Posterior vena cava (tissue), 2 donors: ENCODE measurements at regions not wholly inside any gene's neighbourhood (a gene's known extent, or its start where the extent isn't known, plus 50 kb on each side); places are given as distances from the start of the nearest gene placed in this dataset.

Source experiments
- DNase-seq: peaks from one replicate; pipeline ENCODE4 v3.0.0-alpha.2; 2020; ENCODE audit warnings: low spot score
- intact Hi-C, 2 donors: fragments of 100-400 bp; cut with DNase I; formaldehyde crosslinking; loops; one replicate each; pipeline versions ENCODE4 v1.14.1 to v1.14.2; 2022 to 2023
- donor health status: DM: yes; HTN: yes; CAD: no.
- donor health status: DM: yes; HTN: yes; CAD: no.

DNA sequence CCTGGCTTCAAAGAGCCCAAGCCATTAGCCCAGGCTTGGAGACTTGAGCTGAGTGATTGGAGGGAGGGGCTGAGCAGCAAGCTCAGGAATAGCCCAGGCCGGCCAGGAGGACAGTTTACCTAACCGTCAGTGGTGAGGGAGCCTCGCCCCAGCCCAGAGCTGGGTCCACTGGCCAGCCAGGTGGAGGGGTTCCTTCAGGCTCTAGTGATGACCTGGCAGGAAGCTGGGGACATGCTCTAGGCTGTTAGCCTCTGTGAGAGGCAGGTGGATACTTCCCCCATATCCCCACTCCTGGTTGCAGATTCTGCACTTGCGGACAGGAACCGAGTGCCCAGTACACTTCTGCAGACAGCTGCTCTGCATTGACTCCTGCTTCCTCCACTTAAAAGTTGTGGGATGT is 61.2 kb upstream of the ANTXRL start:
- peak; percentile 43 for DNase-seq
- intact Hi-C loops, result no loop called here

GRCh38 chr10:46226232-46226631 is 60.6 kb upstream of the ANTXRL start:
- intact Hi-C loops, result no loop called here
- peak; percentile 73 for DNase-seq

GRCh38 chr10:46226900-46227558 is 59.8 kb upstream of the ANTXRL start:
- peak; percentile 68 for DNase-seq
- intact Hi-C loops, result no loop called here

DNA sequence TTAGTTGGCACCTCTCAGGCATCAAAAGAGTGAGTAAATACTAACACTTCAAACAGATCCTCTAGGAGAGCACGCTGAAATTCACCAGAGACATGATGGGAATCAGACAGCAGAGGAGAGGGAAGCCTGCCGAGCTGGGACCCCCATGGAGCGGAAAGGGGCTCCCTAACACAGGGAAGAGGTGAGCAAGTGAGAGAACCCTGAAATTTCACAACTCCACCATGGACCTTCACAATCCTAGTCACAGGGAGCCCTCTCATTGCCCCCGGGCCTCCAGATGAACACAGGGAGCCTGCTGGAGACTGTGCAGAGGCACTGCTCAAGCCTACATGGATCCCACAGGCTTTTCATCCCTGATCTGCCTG is 59.2 kb upstream of the ANTXRL start:
- DNase-seq, result peak; percentile 32
- intact Hi-C loops, result no loop called here

DNA sequence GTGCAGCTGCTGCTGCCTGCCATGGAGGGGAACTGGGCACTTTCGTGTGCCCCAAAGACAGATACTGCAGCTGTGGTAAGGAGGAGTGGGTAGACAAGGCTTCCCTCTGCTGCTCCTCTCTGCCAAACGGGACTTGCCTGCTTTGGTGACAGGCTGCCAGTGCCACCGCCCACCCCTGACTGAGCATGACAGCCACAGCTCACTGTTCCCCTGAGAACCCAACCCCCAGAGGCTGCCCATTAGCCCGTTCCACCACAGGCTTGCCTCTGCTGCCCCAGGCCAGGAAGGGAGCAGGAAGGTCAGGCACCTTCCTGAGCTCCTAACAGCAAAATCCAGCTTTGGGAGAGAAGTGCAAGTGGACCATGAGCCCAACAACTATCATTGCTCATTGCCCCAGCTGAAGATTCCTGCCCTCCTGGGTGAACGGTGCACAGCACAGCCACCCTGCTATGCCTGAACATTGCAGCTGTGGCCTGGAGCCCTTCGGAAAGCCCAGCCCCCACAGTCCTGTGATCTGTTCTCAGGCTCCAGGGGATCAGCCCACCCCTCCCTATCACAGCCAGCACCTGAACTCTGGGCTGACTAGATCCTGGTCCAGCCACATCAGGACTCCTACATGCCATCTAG is 58.7 kb upstream of the ANTXRL start:
- peak; percentile 71 for DNase-seq
- intact Hi-C loops, result no loop called here

DNA sequence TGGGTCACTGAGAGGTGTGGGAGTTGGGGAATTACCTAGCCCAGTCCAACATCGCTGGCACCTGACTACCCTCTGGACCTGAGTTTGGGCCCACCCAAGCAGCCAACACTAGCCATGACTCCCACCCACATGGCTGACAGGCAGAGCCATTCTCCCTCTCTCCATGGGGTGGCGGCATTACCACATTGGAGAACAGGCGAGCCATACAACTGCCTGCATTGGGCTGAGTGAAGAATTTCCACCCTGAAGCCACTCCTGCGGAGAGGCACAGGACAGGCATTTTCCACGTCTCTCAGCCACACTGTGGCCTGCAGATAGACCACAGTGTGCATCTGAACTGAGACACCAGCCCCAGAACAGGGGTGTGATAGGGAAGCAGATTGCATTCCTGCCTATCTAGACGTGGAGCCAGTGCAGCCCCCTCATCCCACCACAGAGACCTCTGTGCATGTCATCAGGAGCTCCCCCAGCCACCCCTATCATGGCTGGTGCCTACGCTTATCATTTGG is 58.2 kb upstream of the ANTXRL start:
- DNase-seq, result peak; percentile 87
- intact Hi-C loops, result no loop called here

DNA sequence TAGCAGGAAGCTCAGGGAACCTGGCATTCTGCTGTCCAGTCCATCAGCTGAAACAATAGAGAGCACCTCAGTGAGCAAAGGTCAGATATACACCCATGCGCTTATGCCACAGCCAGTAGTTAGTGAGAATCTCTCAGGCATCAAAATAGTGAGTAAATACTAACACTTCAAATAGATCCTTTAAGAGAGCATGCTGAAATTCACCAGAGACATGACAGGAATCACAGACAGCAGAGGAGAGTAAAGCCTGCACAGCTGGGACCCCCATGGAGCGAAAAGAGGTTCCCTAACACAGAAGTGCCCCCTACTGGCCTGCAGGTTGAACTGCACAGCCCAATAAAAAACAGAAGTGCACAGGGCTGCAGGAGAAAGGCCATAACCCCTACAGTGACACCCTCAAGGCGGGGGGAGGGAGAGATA is 57.6 kb upstream of the ANTXRL start:
- intact Hi-C loops, result no loop called here
- peak; percentile 36 for DNase-seq

DNA sequence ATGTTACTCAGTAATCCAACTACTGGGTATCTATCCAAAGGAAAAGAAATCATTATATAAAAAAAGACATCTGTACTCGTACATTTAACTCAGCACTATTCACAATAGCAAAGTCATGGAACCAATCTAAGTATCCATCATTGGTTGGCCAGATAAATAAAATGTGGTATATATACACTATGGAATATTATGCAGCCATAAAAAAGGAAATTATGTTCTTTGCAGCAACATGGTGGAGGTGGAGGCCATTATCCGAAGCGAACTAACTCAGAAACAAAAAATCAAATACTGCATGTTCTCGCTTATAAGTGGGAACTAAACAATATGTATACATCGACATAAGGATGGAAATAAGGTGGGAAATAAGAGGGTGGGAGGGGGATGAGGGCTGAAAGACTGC is 56.2 kb upstream of the ANTXRL start:
- intact Hi-C loops, result no loop called here
- no peak for DNase-seq

GRCh38 chr10:46231087-46231486 is 55.7 kb upstream of the ANTXRL start:
- intact Hi-C loops, result no loop called here
- peak; percentile 57 for DNase-seq

GRCh38 chr10:46232084-46232483 is 54.7 kb upstream of the ANTXRL start:
- DNase-seq, result peak; percentile 24
- intact Hi-C loops, result no loop called here

DNA sequence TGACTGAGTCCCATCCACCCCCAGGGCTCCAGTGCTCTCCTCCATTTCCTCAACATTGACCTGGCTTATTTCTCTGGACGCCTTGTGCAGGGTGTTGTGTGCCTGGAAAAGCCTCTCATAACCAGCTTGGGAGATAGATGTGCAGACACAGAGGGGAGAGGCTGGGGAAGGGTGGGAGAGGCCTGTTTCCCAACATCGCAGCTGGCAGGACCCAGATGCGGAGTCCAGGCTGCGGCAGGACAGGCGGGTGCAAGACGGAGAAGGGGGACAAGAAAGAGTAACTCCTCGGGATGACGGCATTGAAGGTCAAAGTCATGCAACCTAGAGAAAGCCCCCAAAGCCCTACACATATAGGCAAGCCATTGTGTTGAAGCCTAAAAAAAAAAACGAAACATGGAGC is 54.1 kb upstream of the ANTXRL start:
- intact Hi-C loops, result no loop called here
- peak; percentile 29 for DNase-seq

DNA sequence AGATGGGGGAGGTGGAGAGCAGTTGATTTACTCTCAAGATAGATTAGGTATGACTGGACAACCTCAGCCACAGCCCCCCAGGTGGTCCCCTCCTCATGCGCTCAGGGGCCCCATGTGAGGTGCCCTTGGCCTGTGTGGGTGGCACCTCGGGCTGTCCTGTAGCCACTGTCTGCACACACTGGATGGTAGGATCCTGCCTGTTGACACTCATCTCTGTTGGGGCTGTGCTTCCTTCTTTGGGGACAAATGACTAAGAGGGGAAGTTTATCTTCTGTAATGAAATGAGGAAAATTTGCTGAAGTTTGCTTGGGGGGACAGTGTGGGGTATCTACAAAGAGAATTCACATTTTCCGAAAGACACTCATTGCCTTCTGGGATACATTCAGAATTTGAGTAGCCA is 53.6 kb upstream of the ANTXRL start:
- intact Hi-C loops, result no loop called here
- DNase-seq, result peak; percentile 23

DNA sequence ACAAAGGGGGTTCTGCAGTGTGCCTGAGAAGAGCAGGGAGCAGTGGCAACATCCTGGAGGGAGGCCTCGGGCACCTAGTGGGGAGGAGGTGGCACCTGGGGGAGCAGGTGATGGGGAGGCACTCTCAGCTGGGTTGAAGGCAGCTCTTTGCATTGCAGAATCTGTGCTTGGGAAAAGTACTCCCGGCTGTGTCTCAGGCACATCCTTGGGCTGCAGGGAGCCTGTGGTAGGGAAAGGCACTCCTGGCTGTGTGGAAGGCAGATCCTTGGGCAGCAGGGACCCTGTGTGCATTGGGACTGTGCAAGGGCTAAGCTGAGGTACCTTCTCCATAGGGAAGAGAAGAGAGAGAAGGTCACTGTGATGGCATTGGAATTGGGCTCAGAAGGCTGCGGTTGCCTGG is 52.8 kb upstream of the ANTXRL start:
- DNase-seq, result peak; percentile 31
- intact Hi-C loops, result no loop called here

GRCh38 chr10:46234431-46235060 is 52.3 kb upstream of the ANTXRL start:
- intact Hi-C loops, result no loop called here
- peak; percentile 36 for DNase-seq

DNA sequence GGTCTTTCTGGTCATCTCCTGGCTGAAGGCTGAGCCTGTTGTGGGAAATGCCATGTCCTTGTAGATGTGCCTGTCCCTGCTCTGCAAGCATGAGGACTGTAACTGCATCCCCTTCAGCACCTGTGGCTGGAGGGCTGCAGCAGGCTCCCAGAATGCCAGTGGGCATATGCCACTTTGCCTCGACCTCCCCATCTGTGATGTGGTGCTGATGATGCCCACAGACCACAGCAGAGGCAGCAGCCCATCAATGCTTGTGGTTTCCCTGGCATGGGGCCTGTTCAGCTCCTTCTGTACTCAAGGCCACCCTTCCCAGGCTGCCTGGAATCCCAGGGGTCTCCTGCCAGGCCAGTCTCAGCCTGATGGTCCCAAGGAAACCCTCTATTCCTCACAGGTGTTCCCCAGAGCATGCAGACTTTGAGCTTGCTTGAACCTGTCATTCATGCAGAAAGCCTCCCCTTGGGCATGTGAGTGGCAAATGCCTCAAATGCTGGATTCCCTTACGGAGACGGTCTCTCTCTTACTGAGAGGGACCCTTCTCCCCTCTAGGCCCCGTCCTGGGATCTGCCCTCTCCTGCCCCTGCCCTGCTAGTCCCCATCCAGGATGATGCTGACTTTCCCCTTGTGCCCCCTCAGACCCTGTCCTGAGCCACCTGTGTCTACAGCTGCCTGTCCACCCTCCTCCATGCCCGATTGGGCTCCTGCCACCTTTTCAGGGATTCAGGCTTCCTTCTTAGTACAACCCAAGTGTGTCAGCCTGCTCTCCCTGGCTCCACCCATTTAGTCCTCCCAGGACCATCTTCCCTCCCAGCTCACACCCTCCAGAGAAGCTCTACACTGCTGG is 50.9 kb upstream of the ANTXRL start:
- peak; percentile 42 for DNase-seq
- intact Hi-C loops, result no loop called here

DNA sequence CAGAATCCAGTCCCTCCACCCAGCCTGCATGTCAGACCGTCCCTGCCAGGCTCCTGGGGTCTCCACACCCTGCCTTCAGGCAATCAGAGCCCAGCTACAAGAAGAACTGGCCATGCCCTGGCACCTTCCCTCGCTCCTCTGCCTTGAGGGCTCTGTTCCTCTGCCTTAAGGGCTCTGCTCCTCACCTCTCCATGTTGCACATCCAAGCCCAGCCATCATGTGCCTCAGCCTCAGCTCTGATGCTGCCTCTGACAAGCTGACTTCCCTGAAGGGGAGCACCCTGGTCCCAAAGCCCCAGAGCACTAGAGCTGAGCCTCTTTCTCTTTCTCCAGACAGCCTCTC is 50.3 kb upstream of the ANTXRL start:
- intact Hi-C loops, result no loop called here

DNA sequence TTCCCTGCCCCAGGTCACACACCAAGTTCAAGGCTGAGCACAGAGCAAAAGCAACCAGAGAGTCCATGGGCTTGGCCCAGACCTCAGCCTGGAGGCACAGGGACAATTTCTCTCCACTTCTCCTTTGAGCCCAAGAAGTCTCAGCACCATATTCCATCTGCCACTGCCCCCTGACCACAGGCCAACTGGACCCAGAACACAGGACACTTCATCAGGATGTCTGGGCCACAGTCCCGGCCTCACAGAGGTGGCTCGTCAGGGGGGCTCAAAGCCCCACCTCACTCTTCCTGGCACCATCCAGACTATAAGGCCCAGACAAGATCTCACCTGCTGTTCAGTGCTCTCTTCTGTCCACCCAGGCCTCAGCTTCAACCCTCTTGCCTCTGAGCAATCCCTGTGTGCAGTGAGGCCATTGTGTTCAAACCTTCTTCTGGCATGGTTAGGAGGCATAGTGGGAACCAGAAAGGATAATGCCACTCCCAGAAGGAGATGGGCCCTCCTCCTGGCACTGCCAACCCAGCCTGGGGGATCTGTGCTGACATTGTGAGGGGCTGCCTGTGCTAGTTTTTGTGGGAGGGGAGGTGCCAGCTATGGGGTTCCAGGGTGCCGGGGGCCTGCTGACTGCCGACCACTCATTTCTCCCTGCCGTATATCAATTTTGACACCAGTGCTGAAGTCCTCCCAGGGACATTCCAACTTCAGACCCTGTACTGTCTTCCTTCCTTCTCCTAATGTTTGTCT is 49.7 kb upstream of the ANTXRL start:
- DNase-seq, result peak; percentile 41
- intact Hi-C loops, result no loop called here

More for the DNA sequence above, 50.3 kb upstream of the ANTXRL start:
- DNase-seq, result peak; percentile 24
